IMR-90 (cell line): ENCODE measurements at regions not wholly inside any gene's neighbourhood (a gene's known extent, or its start where the extent isn't known, plus 50 kb on each side); places are given as distances from the start of the nearest gene placed in this dataset.

Source experiments
- CEBPB ChIP-seq: IDR thresholded peaks from 2 replicates; pipeline ENCODE4 v1.6.1; 2012; ENCODE audit warnings: low read depth, low read length, improper control_type of control experiment
- CHD1 ChIP-seq: IDR thresholded peaks from 2 replicates; pipeline ENCODE4 v1.6.1; 2012; ENCODE audit warnings: low read depth, low read length, improper control_type of control experiment
- POLR2A ChIP-seq: IDR thresholded peaks from 2 replicates; pipeline ENCODE4 v1.6.1; 2012; ENCODE audit warnings: mild to moderate bottlenecking, low read depth, low read length
- RAD21 ChIP-seq: IDR thresholded peaks from 2 replicates; pipeline ENCODE4 v1.6.1; 2012; ENCODE audit warnings: low read length, improper control_type of control experiment
- TF ChIP-seq, protein P1 (sequence below): conservative IDR thresholded peaks from 2 replicates; pipeline ENCODE4 v1.5.1; 2012; ENCODE audit warnings: mild to moderate bottlenecking, low read depth, low read length, improper control_type of control experiment
- TF ChIP-seq, protein P2 (sequence below): fragments of 150-350 bp; IDR thresholded peaks from 2 replicates; pipeline ENCODE4 v1.6.1; 2016; ENCODE audit warnings: low read depth, mild to moderate bottlenecking, low read length, moderate library complexity, borderline replicate concordance

DNA sequence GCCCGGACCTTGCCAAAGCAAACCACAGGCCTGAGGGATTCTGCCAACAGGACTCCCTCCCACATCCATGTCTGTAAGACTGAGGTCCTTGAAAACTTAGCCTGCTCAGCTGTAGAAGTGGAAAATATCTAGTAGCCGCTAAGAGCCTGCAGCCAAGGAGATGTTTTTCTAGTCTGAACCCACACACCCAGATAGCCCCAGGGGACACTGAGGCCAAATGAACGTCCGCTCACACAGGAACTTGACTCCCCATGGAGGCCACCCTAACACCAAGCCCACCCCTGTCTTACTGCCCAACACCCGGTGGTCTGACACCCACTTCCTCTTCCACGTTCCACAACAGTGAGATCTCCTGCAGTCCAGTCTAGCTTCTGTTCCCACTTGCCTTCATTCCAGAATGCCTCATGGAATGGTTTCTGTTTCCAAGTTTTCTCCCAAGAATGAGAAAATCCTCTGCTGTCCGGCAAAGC, 174.8 kb downstream of the PLPP3 start:
- TF ChIP-seq, protein P1, sequence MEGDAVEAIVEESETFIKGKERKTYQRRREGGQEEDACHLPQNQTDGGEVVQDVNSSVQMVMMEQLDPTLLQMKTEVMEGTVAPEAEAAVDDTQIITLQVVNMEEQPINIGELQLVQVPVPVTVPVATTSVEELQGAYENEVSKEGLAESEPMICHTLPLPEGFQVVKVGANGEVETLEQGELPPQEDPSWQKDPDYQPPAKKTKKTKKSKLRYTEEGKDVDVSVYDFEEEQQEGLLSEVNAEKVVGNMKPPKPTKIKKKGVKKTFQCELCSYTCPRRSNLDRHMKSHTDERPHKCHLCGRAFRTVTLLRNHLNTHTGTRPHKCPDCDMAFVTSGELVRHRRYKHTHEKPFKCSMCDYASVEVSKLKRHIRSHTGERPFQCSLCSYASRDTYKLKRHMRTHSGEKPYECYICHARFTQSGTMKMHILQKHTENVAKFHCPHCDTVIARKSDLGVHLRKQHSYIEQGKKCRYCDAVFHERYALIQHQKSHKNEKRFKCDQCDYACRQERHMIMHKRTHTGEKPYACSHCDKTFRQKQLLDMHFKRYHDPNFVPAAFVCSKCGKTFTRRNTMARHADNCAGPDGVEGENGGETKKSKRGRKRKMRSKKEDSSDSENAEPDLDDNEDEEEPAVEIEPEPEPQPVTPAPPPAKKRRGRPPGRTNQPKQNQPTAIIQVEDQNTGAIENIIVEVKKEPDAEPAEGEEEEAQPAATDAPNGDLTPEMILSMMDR = no peak
- TF ChIP-seq CHD1 (no peak), POLR2A (no peak), RAD21 (no peak), CEBPB (no peak)
- TF ChIP-seq, protein P2, sequence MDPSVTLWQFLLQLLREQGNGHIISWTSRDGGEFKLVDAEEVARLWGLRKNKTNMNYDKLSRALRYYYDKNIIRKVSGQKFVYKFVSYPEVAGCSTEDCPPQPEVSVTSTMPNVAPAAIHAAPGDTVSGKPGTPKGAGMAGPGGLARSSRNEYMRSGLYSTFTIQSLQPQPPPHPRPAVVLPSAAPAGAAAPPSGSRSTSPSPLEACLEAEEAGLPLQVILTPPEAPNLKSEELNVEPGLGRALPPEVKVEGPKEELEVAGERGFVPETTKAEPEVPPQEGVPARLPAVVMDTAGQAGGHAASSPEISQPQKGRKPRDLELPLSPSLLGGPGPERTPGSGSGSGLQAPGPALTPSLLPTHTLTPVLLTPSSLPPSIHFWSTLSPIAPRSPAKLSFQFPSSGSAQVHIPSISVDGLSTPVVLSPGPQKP = no peak
